GM12875 (cell line): ENCODE measurements at regions not wholly inside any gene's neighbourhood (a gene's known extent, or its start where the extent isn't known, plus 50 kb on each side); places are given as distances from the start of the nearest gene placed in this dataset.

Experiments used
- H3K4me3 ChIP-seq: one replicate; pipeline ENCODE4 v1.5.1; 2011; ENCODE audit warnings: low read depth, low read length, control low read depth
- CTCF ChIP-seq: IDR thresholded peaks from 2 replicates; pipeline ENCODE4 v1.5.1; 2011; ENCODE audit warnings: low read depth, mild to moderate bottlenecking, control low read depth, inconsistent platforms, low read length, moderate library complexity, borderline replicate concordance; ENCODE audit not compliant: insufficient read depth

- TF ChIP-seq CTCF = no peak
- no peak overlapping the region for H3K4me3 ChIP-seq
These were observed 167.6 kb downstream of the CXCL12 start for GRCh38 chr10:44217274-44217820.

GRCh38 chr10:44216073-44216472 is 168.8 kb downstream of the CXCL12 start:
- H3K4me3 ChIP-seq = no peak overlapping the region
- no peak for TF ChIP-seq CTCF

GRCh38 chr10:44209811-44210210 is 175.1 kb downstream of the CXCL12 start:
- TF ChIP-seq CTCF = no peak
- no peak overlapping the region for H3K4me3 ChIP-seq

GRCh38 chr10:44207160-44207559 is 177.7 kb downstream of the CXCL12 start:
- no peak overlapping the region for H3K4me3 ChIP-seq
- TF ChIP-seq CTCF = no peak

GRCh38 chr10:44206127-44206818 is 178.6 kb downstream of the CXCL12 start:
- H3K4me3 ChIP-seq = no peak overlapping the region
- no peak for TF ChIP-seq CTCF

- H3K4me3 ChIP-seq = no peak overlapping the region
- no peak for TF ChIP-seq CTCF
These were observed 179.8 kb downstream of the CXCL12 start for GRCh38 chr10:44205067-44205466.

- no peak for TF ChIP-seq CTCF
- H3K4me3 ChIP-seq = no peak overlapping the region
These were observed 181.4 kb downstream of the CXCL12 start for GRCh38 chr10:44203535-44203934.
